ENCODE measurements at regions not wholly inside any gene's neighbourhood (a gene's known extent, or its start where the extent isn't known, plus 50 kb on each side); places are given as distances from the start of the nearest gene placed in this dataset.
"Not testable (repeated sequence)": the region's sequence is repeated elsewhere in the genome, so short reads cannot be mapped to it uniquely, and the experiment has no call there.

DNA sequence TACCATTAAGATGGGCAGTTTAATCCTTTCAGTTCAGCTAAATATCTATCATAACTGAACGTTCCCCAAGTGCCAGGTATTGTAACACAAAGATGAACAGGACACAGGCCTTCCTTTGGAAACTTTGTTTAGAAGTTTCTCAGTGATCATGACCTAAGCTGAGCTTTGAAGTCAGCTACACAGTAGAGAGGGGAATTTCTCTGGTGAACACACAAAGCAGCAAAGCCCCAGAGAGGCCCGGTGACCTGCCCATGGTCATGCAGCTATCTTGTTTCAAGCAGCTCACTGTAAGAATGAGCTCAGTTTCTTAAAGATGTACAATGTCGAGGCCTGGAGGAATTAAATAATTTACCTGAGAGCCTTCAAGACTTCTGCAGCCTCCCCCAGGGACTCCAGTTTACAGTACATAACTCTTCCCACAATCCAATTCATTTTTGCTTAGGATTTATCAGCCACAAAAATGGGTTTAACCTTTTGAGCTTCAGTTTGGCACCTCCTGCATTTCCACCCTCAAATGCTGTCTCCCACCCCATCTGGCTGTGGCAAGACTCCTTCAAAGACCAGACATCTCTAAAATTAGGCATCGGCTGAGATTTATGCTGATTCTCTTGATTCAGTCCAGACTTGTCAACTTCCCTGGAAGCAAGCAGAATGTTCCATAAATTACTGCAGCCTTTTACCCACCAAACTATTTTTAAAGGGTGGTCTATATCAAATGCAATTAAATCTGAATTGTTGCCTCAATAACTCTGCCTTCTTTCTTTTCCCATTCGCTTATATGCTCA, 325.6 kb downstream of the TXNL1 start:
- no peak for DNase-seq

DNA sequence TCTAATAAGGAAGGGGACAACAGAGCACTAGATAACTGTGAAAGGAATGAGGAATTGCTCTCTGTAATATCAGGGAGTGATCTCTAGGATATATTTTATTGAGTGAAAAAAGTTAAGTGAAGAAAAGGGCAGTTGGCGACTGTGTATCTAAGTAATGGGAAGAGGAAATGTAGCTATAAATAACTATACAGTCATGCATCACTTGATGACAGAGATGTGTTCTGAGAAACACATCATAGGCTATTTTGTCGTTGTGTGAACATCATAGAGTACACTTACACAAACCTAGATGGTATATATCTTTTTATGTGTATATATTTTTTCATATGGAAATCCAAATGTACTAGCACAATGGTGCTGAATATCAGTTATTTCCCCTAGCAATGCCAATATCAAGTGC, 329.3 kb downstream of the TXNL1 start:
- DNase-seq: no peak

DNA sequence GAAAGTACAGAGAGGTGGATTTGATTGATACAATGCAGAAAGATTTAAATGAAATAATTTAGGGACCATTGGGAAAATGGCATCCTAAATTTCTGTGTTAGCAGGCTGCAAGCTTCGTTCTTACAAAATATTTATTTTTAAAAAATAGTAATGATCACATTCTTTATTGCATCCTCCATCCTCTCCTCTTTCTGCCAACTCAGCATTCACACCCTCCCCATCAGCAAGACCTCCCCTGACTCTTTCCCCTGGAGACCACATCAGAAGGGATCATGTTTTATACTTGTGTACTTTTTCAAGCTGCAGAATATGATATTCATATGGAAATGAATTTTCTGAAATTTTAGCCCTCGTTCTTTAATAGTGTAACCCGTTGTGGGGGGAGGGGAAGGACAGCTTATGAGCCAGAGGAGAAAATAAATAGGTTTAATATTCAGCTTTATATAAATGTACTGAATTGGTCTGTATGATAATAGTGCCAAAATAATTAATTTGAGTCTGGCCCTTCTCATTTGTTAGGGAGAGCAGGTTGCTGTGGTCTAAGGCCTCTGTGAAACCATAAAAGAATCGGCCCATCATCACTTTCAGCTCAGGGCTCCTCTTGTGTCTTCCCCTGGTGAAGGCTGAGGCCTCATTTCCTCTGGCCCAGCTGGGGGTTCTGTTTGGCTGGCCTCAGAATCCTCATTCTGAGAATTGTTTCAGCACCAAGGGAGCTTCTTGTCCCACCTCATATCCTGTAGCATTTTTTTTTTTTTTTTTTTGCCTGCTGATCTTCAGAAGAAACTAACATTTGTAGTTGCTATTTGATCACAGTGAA, 330.8 kb downstream of the TXNL1 start:
- no peak for DNase-seq

DNA sequence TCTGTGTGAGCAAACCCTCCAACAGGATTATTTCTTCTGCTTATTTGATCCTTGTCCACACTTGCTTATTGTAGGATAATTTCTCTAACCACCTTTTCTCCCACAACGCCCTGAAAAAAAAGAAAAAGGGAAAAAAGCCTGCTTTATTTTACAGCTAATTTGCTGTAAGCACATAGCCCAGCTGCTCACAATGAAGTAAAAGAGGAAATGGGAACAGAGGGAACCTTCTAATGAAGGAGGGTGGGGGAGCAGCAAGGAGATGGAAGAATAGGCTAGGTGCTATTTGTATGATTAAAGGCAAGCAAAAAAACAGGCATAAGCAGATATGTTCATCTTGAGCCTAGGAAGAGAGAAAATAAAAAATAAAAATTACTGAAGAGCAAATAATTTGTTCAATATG, 331.6 kb downstream of the TXNL1 start:
- no peak for DNase-seq

DNA sequence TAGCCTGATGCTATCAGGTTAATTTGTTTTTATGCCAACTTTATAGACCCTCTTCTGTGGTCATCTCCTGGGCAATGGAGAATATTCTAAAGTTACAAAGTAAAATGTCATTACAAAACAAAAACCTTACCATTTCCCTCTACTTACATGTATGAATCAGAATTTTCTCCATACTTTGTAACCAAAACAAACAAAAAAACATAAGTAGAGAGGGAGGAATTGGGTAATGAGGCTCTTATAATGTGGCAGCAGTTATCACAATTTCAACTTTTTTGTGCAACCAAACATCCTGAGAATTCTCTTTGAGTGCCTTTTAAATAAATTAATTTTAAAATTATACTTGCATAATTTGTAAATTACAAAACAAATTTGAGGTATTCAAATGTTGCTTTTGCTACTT, 332.8 kb downstream of the TXNL1 start:
- DNase-seq: no peak

DNA sequence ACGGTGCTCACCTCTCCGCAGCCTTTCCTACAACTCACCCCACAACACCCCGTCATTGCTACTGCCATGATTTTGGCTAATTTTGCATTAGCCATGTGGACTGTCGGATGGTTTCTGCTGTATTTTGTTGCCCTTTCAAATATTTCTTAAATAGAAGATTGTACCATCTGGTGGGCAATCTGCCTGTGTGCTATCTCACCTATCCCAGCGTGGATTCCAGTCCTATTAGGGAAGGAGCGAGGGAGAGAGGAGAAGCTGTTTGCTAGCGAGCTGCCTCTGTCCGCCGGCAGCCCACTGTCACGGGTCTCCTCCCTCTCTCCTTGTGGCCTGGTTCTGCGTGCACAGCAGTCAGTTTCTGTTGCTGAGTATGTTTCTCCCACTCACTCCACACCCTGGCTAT, 336.2 kb downstream of the TXNL1 start:
- no peak for DNase-seq

DNA sequence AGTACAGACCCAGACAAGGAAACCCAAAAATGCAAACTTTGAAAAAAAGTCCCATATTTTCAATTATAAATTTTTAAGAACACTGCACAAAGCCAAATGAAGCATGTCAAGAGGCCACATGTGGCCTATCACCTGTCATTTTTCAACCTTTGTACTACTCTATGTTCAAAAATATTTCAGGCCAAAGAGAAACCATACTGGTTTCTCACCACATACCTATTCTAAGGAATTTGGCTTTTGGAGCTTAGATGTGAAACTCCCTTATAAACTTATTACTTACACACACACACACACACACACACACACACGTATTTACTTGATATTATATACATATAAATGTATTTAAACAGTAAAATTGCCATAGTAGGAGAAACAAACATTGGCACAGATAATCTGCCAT, 338.7 kb downstream of the TXNL1 start:
- DNase-seq: no peak

DNA sequence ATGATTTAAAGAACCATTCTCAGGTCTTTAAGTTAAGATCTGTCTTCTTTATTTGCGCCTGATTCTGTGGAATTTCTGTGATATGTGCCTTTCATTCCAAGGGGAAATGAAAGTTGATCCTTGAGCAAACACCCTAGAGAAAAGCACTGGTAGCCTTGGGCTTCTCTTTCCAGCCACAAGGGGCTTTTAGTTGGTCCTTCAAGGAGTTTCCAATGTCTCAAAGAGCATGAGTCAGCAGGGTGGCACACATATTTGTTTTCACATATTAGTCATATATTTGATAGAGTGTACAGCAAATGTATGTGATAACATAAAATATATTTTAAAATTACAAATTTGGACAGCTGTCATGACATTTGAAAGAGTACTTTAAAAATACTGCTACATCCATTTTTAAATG, 339.5 kb downstream of the TXNL1 start:
- DNase-seq: peak; percentile 56

DNA sequence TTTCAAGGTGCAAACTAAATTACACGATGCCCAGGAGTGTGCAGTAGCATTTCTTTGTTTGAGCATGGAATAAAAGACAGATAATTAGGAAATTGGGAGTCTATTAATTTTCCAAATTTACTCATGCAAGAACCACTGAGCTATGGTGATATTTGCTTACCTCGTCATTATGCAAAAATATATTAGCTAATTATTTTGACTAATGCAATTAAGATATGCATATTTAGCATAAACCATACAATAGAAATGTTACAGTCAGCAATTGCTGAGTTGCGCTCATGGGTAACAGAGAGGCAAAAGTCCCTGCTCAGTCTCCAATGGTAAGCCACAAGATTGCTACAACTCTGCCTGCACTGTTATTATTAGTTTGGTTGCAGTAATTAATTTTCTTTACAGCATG, 342.0 kb downstream of the TXNL1 start:
- no peak for DNase-seq

DNA sequence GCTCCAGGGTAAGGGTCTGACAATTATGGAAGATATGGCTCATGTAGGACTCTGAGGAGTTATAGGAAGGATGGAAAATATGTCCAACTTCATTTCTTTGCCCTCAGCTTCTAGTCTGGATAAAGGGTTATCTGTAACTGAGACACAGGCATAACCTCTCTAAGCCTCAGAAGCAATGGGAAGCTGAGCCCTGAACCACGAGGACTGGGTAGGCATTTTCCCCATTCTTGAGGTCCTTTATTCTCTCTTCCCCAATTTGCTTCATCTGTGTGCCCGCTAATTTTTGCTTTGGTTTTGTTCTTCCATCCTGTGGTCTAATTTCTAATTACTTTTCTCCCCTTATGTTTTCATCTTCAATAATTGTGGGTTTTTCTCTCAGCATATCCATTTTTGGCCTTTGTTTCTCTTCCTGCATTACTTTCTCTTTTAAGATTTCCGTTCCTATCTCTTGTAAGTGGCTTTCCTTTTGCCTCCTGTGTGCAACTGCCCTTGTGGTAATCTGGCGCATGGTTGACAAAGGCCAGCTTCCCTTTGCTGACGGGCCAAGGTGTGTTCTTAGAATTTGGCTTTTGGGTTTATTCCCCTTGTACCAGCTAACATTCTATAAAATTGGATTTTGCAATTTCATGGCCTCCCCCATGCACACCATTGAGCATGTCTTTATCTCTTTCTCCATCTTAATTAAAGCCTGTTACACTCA, 343.8 kb downstream of the TXNL1 start:
- DNase-seq: no peak

DNA sequence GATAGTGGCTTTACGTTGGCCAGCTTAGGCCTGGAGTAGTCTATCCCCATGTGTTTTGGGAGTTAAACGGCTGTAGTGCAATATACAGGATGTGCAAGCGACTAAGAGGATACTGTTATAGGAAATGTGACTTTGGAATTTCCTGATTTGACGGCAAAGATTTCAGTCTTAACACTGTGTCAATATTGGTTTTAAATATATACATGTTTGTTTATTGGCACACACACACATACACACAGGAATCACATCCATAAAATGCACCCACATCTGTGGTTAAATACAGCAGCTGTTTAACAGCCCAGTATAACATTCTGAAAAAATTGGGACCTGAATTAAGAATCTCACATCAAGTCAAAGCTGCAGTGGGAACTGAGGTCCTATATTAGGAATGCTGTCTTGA, 347.1 kb downstream of the TXNL1 start:
- DNase-seq: no peak

DNA sequence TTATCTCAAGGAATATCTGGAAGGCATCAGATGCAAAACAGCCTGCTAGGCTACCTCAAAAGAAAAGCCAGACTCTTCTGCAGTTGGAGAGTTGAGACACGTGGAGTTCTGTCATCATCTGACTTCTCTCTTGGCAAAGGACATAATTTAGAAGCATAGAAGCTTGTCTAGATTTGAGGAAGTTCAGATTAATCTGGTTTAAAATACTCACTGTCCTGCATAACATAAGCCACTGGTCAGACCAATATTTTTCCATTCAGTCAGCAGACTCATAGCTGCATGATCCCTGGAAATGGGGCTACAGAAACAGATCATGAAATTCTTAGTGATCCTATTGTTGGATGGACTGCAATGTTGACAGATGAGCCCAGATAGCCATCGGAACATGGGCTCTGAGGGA, 349.0 kb downstream of the TXNL1 start:
- no peak for DNase-seq

DNA sequence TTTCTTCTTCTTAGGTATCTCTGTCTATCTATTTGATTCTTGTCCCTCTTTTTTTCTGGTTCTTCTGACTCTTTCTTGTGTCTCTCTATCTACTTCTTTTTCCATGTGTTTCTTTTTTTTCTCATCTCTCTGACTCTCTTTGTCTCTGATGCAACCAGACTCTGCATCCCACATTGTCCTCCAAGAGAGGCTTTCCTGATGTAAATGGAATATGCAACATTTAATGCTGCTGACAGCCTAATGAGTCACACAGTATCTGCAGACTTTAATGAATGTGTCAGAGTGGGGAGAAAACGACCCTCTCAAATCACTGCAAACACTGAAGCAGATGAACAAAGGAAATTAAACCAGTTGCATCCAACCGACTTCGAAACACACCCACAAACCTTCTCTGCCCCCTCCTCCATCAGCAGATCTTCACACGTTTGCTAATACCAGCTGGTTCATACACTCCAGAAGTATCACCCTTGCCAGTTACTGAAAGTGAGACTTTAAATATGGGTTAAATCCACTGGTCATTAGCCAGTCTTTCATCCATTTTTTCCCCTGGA, 351.5 kb downstream of the TXNL1 start:
- DNase-seq: peak; percentile 95

DNA sequence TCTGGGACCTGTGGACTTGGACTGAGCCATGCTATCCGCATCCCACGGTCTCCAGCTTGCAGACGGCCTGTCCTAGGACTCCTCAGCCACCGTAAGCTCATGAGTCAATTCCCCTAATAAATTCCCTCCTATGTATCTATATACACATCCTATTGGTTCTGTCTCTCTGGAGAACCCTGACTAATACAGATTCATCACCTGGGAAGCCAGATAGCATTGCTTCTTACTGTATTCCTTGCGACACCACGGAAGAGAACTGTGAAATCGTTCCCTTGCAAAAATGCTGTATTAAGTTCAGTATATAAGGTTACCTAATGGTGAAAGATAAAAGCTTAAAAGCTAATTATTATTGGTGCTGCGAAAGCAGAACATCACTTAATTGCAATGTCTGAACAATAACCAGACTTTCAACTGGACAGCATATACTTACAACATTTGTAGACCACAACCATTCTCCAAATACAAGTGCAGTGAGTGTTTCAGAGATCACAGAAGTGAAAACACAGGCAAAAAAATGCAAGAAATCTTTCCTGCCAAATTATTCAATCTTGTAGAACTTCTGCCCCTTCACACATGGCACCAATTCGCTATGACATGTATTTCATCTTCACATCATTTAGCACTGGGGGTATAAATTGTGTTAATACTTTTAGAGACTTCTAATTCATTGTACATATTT, 352.9 kb downstream of the TXNL1 start:
- DNase-seq: peak; percentile 73

DNA sequence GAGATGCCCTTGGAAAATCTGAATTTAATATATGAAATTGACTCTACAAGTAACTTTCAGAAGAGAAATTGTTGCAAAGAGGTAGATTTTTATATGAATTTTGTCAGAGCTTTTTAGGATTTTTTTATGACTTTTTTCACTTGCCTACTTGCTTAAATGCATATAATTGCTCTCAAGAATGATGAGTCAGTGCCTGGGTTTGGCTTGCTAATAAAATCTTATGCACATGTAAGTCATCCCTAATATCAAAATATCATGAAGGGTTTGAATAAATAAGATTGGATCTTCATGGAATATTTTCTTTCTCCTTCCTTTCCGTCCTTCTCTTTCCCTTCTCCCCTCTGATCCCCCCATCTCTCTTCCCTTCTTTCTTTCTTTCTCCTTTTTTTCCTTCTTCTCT, 354.1 kb downstream of the TXNL1 start:
- DNase-seq: peak; percentile 59

DNA sequence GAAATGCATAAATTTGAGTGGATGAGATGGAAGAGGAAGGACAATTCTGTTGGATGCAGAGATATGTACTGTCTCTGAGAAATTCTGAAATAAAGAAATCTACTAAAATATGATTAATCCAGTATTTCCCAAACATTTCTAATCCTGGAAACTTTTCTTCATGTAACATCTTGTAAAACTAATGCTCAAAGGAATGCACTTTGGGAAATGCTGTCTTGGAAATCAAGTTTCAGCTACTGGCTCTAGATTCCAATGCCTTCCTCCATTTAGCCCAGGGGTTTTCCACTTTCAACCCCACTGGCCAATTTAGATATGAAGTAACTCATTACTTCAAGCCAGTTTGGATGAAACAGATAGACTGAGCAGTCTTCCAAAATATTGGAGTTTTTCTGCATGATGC, 355.1 kb downstream of the TXNL1 start:
- no peak for DNase-seq

DNA sequence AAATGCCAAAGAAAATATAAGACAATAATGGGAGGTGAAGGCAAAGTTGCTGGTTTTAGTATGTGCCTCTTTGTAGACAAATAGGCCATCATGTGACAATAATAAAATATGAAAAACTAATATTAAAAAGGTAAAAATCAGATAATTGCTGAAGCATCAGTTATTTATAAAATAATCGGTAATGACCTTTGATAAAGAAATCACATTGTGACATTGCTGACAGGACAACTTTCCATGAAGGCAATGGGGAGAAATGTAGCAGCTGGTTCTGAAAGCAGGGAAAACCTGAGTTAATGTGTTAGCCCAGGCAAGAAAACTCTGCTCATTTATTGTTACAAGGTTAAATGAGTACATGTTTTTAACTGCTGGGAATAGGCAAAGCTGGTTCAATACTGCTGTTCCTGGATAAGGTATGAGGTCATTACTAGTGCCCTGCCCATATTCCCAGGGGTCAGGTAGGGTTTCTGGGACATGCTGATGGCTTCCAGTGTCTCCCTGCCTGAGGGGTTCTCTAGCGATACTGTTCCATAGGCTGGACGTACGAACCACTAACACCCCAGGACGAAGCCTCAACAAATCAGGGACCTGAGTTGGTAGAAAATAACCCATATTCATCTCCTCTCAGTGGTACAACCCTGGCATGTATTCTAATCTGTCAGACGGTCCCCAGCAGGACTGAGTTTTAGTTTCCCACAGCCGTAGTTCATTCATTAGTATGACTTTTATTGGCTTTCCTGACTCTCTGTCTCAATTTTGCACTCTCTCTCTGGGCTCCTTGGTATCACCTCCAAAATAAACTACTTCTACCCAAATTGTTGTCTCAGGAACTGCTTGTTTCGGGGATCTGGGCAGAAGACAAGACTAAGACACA, 355.9 kb downstream of the TXNL1 start:
- no peak for DNase-seq

DNA sequence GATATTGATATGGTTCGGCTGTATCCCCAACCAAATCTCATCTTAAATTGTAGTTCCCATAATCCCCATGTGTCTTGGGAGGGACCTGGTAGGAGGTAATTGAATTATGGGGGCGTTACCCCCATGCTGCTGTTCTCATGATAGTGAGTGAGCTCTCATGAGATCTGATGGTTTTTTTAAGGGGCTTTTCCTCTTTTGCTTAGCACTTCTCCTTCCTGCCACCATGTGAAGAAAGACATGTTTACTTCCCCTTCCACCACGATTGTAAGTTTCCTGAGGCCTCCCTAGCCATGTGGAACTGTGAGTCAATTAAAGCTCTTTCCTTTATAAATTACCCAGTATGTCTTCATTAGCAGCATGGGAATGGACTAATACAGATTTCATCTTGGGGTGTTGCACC, 358.6 kb downstream of the TXNL1 start:
- DNase-seq: not testable (repeated sequence)

DNA sequence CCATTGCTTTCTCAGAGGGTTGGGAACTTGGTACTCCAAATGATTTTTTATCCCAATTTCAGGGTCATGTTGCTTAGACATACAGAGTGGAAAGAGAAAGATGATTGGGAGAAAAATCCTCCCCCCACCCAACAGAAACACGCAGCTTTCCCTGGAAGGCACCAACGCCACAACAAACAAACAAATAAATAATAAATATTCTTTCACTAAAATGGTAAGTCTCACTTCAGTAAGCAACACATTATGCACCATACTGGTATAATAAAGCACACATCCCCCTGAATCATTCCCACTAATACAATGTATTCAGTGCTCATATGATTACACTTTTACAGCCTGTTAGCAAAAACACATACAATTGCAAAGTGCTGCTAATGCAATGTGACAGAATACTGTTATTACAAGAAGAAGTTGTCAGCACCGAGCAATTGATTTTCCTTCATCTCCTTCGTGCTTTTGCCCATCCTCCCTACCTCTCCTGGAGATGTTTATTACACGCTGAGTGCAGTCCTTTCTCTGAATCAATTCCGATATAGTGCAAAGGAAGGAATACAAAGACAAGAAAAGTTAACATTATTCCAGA, 359.9 kb downstream of the TXNL1 start:
- DNase-seq: no peak

DNA sequence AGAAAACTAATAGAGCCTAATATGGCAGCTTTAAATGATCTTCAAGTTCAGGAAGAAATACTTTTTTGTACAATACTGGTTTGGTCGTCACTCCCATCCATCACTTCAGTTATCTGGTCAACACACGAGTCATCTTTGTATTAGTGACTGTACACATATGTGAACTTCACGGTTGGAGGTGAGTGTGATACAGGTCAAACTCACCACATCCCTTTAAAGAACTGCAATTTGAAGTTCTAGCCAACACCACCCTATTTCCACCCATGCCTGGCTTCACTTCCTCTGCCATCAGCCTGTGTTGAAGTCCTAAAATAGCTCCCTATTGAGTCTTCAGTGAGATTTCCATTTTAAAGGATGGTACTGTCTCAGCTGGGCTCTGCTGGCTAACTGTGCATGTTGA, 361.9 kb downstream of the TXNL1 start:
- no peak for DNase-seq

DNA sequence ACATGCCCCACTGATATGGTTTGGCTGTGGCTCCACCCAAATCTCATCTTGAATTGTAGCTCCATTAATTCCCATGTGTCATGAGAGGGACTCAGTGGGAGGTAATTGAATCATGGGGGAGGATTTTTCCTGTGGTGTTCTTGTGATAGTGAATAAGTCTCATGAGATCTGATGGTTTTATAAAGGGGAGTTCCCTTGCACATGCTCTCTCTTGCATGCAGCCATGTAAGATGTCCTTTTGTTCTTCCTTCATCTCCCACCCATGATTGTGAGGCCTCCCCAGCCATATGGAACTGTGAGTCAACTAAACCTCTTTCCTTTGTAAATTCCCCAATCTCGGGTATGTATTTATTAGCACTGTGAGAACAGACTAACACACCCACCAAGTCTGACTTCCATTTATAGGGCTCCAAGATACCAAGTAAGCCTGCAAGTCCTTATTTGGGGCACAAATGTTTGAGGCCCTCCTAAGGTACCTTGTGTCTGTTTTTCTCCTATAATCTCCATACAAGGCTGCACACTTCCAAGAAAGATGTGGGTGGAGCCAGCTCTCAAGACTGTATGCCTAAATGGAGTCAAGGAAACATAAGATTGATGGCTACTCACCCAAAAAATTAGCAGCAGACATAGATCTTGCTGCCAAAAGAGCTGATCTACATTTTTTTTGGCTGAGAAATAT, 364.7 kb downstream of the TXNL1 start:
- peak; percentile 7 for DNase-seq

All from fibroblast of skin of right quadriceps (primary cell).